ENCODE measurements at regions not wholly inside any gene's neighbourhood (a gene's known extent, or its start where the extent isn't known, plus 50 kb on each side); places are given as distances from the start of the nearest gene placed in this dataset.

- no peak overlapping the region for H3K4me3 ChIP-seq (ENCODE audit: low read depth, low read length)
- TF ChIP-seq CTCF (IDR thresholded peaks at IDR 0.05; ENCODE audit: low read depth, low read length, missing control alignments): no peak
- DNase-seq (ENCODE audit: low read depth): no peak
Observed at GRCh38 chr5:162407614-162408013, 340.0 kb downstream of the GABRG2 start.

GRCh38 chr5:162410365-162410764 lies 342.8 kb downstream of the GABRG2 start:
- no peak for DNase-seq (ENCODE audit: low read depth)
- TF ChIP-seq CTCF (IDR thresholded peaks at IDR 0.05; ENCODE audit: low read depth, low read length, missing control alignments): no peak

GRCh38 chr5:162429142-162429541 lies 361.6 kb downstream of the GABRG2 start:
- TF ChIP-seq CTCF (IDR thresholded peaks at IDR 0.05; ENCODE audit: low read depth, low read length, missing control alignments): no peak
- no peak overlapping the region for H3K4me3 ChIP-seq (ENCODE audit: low read depth, low read length)
- no peak for DNase-seq (ENCODE audit: low read depth)

More at GRCh38 chr5:162410365-162410764, 342.8 kb downstream of the GABRG2 start:
- no peak overlapping the region for H3K4me3 ChIP-seq (ENCODE audit: low read depth, low read length)

GRCh38 chr5:162434281-162434680 lies 366.7 kb downstream of the GABRG2 start:
- DNase-seq (ENCODE audit: low read depth): no peak
- no peak for TF ChIP-seq CTCF (IDR thresholded peaks at IDR 0.05; ENCODE audit: low read depth, low read length, missing control alignments)
- no peak overlapping the region for H3K4me3 ChIP-seq (ENCODE audit: low read depth, low read length)

GRCh38 chr5:162436055-162436454 lies 368.5 kb downstream of the GABRG2 start:
- no peak overlapping the region for H3K4me3 ChIP-seq (ENCODE audit: low read depth, low read length)
- no peak for TF ChIP-seq CTCF (IDR thresholded peaks at IDR 0.05; ENCODE audit: low read depth, low read length, missing control alignments)
- no peak for DNase-seq (ENCODE audit: low read depth)

GRCh38 chr5:162444129-162444762 lies 376.7 kb downstream of the GABRG2 start:
- TF ChIP-seq CTCF (IDR thresholded peaks at IDR 0.05; ENCODE audit: low read depth, low read length, missing control alignments): no peak
- no peak overlapping the region for H3K4me3 ChIP-seq (ENCODE audit: low read depth, low read length)
- no peak for DNase-seq (ENCODE audit: low read depth)

GRCh38 chr5:162456086-162456485 lies 388.5 kb downstream of the GABRG2 start:
- DNase-seq (ENCODE audit: low read depth): no peak
- no peak overlapping the region for H3K4me3 ChIP-seq (ENCODE audit: low read depth, low read length)
- TF ChIP-seq CTCF (IDR thresholded peaks at IDR 0.05; ENCODE audit: low read depth, low read length, missing control alignments): no peak
